HCT116 (cell line): ENCODE measurements at regions not wholly inside any gene's neighbourhood (a gene's known extent, or its start where the extent isn't known, plus 50 kb on each side); places are given as distances from the start of the nearest gene placed in this dataset.

ENCODE experiments used
- ATAC-seq: fragments of 200-7000 bp; cut with Tn5 transposase; 2 replicates; pipeline ENCODE4 v1.9.1; 2020; ENCODE audit warnings: mild to moderate bottlenecking, moderate library complexity
- BruUV-seq: library from RNA; stranded (reverse); fragments of 400-500 nt; replicated peaks from 2 replicates; lab custom pipeline; 2021; lab: Mats Ljungman, UMichigan
- CTCF ChIA-PET: fragments of 300-600 bp; sonication (Branson Sonifier 250); formaldehyde crosslinking; loops from one replicate; lab custom pipeline; 2021; ENCODE audit warnings: antibody characterized with exemption; lab: Charles Lee
- POLR2A ChIA-PET: fragments of 300-600, 350-600 bp; sonication (Branson Sonifier 250); formaldehyde crosslinking; loops from one replicate; lab custom pipeline; 2021; ENCODE audit warnings: antibody characterized with exemption; lab: Charles Lee
- RAD21 ChIA-PET, 2 experiments: fragments of 300-600 bp; sonication (Branson Sonifier 250); formaldehyde crosslinking; loops; one replicate each; lab custom pipeline; 2023; ENCODE audit warnings: low total read pairs in 2 of 2; ENCODE audit not compliant: uncharacterized antibody in 2 of 2, unreplicated experiment in 2 of 2, low non-redundant PET in 1 of 2; lab: Charles Lee
- DNase-seq: peaks from one replicate; pipeline ENCODE4 v3.0.0-alpha.2; 2010; ENCODE audit warnings: low read depth, low spot score
- H2AFZ ChIP-seq: fragments of 200-600 bp; shearing (Covaris generic), sonication (generic); 2 replicates; pipeline ENCODE4 v1.6.1; 2017; ENCODE audit warnings: low read depth, mixed run types, mixed read lengths, antibody characterized with exemption, low read length; ENCODE audit not compliant: poor library complexity, severe bottlenecking
- H3K27ac ChIP-seq: 2 replicates; pipeline ENCODE4 v1.5.1; 2012; ENCODE audit warnings: low read depth, low read length
- H3K27me3 ChIP-seq: fragments of 200-600 bp; sonication (generic); 2 replicates; pipeline ENCODE4 v1.6.1; 2016; ENCODE audit warnings: mixed run types, low read length, mixed read lengths; ENCODE audit not compliant: insufficient read depth
- H3K36me3 ChIP-seq, 2 experiments: fragments of 200-500 bp in 1 of 2; fragments of 200-600 bp in 1 of 2; sonication (Bioruptor generic) in 1 of 2; sonication (generic) in 1 of 2; 2 replicates each; pipeline versions ENCODE4 v1.5.1 to v1.6.1; 2014 to 2016; ENCODE audit warnings: low read length in 2 of 2, inconsistent platforms in 1 of 2, mixed read lengths in 1 of 2, mixed run types in 1 of 2; ENCODE audit not compliant: insufficient read depth in 2 of 2, control insufficient read depth in 1 of 2
- H3K4me1 ChIP-seq, 2 experiments: fragments of 200-600 bp in 1 of 2; sonication (generic) in 1 of 2; 2 replicates each; pipeline versions ENCODE4 v1.5.1 to v1.6.1; 2012 to 2017; ENCODE audit warnings: low read length in 2 of 2, inconsistent platforms in 1 of 2, mild to moderate bottlenecking in 1 of 2, mixed read lengths in 1 of 2, mixed run types in 1 of 2, moderate library complexity in 1 of 2; ENCODE audit not compliant: insufficient read depth in 2 of 2, control insufficient read depth in 1 of 2
- H3K4me2 ChIP-seq: fragments of 200-600 bp; sonication (generic); 2 replicates; pipeline ENCODE4 v1.6.1; 2017; ENCODE audit warnings: mixed run types, low read length, mixed read lengths
- H3K4me3 ChIP-seq, 2 experiments: fragments of 200-600 bp in 1 of 2; sonication (generic) in 1 of 2; replicated peaks in 1 of 2; 2 replicates each; pipeline ENCODE4 v1.5.1; 2011 to 2016; ENCODE audit warnings: low read length in 2 of 2, control low read depth in 1 of 2, low read depth in 1 of 2, mild to moderate bottlenecking in 1 of 2, mixed read lengths in 1 of 2, mixed run types in 1 of 2
- H3K79me2 ChIP-seq: fragments of 200-600 bp; sonication (generic); 2 replicates; pipeline ENCODE4 v1.6.1; 2017; ENCODE audit warnings: mild to moderate bottlenecking, mixed run types, low read length, moderate library complexity, mixed read lengths; ENCODE audit not compliant: insufficient read depth
- H3K9ac ChIP-seq: fragments of 200-600 bp; sonication (generic); 2 replicates; pipeline ENCODE4 v1.6.1; 2016; ENCODE audit warnings: low read length, mixed read lengths
- H3K9me2 ChIP-seq: fragments of 200-600 bp; sonication (generic), shearing (Covaris generic); 2 replicates; pipeline ENCODE4 v1.6.1; 2017; ENCODE audit warnings: mixed run types, mild to moderate bottlenecking, moderate library complexity; ENCODE audit not compliant: insufficient read depth
- H3K9me3 ChIP-seq, 2 experiments: fragments of 200-500 bp in 1 of 2; fragments of 200-600 bp in 1 of 2; sonication (Bioruptor generic) in 1 of 2; sonication (generic) in 1 of 2; 2 replicates each; pipeline ENCODE4 v1.6.1; 2014 to 2017; ENCODE audit warnings: low read length in 2 of 2, mixed read lengths in 2 of 2, inconsistent platforms in 1 of 2, low read depth in 1 of 2, mild to moderate bottlenecking in 1 of 2, mixed run types in 1 of 2, moderate library complexity in 1 of 2; ENCODE audit not compliant: control insufficient read depth in 1 of 2, insufficient read depth in 1 of 2
- H4K20me1 ChIP-seq: fragments of 200-600 bp; sonication (generic), shearing (Covaris generic); 2 replicates; pipeline ENCODE4 v1.6.1; 2017; ENCODE audit warnings: mixed run types, mild to moderate bottlenecking, moderate library complexity; ENCODE audit not compliant: insufficient read depth
- ATF3 ChIP-seq: IDR thresholded peaks from 2 replicates; pipeline ENCODE4 v1.6.1; 2012
- CEBPB ChIP-seq: IDR thresholded peaks from 2 replicates; pipeline ENCODE4 v1.6.1; 2012; ENCODE audit warnings: low read depth
- ELF1 ChIP-seq: IDR thresholded peaks from 2 replicates; pipeline ENCODE4 v1.6.1; 2012; ENCODE audit warnings: low read depth, borderline replicate concordance
- JUND ChIP-seq: IDR thresholded peaks from 2 replicates; pipeline ENCODE4 v1.6.1; 2012
- POLR2AphosphoS5 ChIP-seq: IDR thresholded peaks from 2 replicates; pipeline ENCODE4 v1.6.1; 2011; ENCODE audit warnings: mild to moderate bottlenecking, low read depth, low read length, moderate library complexity
- SIN3A ChIP-seq: IDR thresholded peaks from 2 replicates; pipeline ENCODE4 v1.6.1; 2012; ENCODE audit warnings: low read depth
- SP1 ChIP-seq: IDR thresholded peaks from 2 replicates; pipeline ENCODE4 v1.6.1; 2012; ENCODE audit warnings: low read depth
- SRF ChIP-seq: IDR thresholded peaks from 2 replicates; pipeline ENCODE4 v1.6.1; 2012; ENCODE audit warnings: low read depth
- TCF7L2 ChIP-seq: IDR thresholded peaks from 2 replicates; pipeline ENCODE4 v1.7.0; 2011; ENCODE audit warnings: borderline replicate concordance, inconsistent platforms; ENCODE audit not compliant: insufficient read depth, insufficient read length; ENCODE audit errors: extremely low read depth
- intact Hi-C: fragments of 100-400 bp; cut with micrococcal nuclease; formaldehyde crosslinking; loops from 2 replicates; pipeline ENCODE4 v1.10.0; 2022
- TF ChIP-seq, protein P1 (sequence below): IDR thresholded peaks from 2 replicates; pipeline ENCODE4 v1.6.1; 2012; ENCODE audit warnings: low read depth
- TF ChIP-seq, protein P2 (sequence below): IDR thresholded peaks from 2 replicates; pipeline ENCODE4 v1.6.1; 2011; ENCODE audit warnings: mild to moderate bottlenecking, low read length, moderate library complexity; ENCODE audit not compliant: insufficient replicate concordance; ENCODE audit errors: extremely low read depth

- Histone ChIP-seq H3K79me2 (no peaks in the 10 kb centered on the region), H3K4me2 (no peak overlapping the region), H3K27ac (no peak overlapping the region), H3K4me3 (no peak overlapping the region), H3K27me3 (no peaks in the 10 kb centered on the region), H4K20me1 (no peaks in the 10 kb centered on the region), H3K9ac (no peak overlapping the region), H3K9me2 (no peaks in the 10 kb centered on the region), H2AFZ (no peak overlapping the region), H3K4me1 (no peaks in the 10 kb centered on the region), H3K9me3 (no peaks in the 10 kb centered on the region), H3K36me3 (no peaks in the 10 kb centered on the region)
- BruUV-seq = no TSS peak
- TF ChIP-seq JUND = no peak
- no peak for TF ChIP-seq CEBPB
- no peak for TF ChIP-seq ATF3
- TF ChIP-seq TCF7L2 = no peak
- TF ChIP-seq, protein P1, sequence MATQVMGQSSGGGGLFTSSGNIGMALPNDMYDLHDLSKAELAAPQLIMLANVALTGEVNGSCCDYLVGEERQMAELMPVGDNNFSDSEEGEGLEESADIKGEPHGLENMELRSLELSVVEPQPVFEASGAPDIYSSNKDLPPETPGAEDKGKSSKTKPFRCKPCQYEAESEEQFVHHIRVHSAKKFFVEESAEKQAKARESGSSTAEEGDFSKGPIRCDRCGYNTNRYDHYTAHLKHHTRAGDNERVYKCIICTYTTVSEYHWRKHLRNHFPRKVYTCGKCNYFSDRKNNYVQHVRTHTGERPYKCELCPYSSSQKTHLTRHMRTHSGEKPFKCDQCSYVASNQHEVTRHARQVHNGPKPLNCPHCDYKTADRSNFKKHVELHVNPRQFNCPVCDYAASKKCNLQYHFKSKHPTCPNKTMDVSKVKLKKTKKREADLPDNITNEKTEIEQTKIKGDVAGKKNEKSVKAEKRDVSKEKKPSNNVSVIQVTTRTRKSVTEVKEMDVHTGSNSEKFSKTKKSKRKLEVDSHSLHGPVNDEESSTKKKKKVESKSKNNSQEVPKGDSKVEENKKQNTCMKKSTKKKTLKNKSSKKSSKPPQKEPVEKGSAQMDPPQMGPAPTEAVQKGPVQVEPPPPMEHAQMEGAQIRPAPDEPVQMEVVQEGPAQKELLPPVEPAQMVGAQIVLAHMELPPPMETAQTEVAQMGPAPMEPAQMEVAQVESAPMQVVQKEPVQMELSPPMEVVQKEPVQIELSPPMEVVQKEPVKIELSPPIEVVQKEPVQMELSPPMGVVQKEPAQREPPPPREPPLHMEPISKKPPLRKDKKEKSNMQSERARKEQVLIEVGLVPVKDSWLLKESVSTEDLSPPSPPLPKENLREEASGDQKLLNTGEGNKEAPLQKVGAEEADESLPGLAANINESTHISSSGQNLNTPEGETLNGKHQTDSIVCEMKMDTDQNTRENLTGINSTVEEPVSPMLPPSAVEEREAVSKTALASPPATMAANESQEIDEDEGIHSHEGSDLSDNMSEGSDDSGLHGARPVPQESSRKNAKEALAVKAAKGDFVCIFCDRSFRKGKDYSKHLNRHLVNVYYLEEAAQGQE = no peak
- no peak for TF ChIP-seq POLR2AphosphoS5
- no peak for TF ChIP-seq SIN3A
- no peak for TF ChIP-seq ELF1
- TF ChIP-seq, protein P2, sequence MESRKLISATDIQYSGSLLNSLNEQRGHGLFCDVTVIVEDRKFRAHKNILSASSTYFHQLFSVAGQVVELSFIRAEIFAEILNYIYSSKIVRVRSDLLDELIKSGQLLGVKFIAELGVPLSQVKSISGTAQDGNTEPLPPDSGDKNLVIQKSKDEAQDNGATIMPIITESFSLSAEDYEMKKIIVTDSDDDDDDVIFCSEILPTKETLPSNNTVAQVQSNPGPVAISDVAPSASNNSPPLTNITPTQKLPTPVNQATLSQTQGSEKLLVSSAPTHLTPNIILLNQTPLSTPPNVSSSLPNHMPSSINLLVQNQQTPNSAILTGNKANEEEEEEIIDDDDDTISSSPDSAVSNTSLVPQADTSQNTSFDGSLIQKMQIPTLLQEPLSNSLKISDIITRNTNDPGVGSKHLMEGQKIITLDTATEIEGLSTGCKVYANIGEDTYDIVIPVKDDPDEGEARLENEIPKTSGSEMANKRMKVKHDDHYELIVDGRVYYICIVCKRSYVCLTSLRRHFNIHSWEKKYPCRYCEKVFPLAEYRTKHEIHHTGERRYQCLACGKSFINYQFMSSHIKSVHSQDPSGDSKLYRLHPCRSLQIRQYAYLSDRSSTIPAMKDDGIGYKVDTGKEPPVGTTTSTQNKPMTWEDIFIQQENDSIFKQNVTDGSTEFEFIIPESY = no peak
- TF ChIP-seq SRF = no peak
- TF ChIP-seq SP1 = no peak
- DNase-seq = no peak
- ChIA-PET RAD21 (no interaction called here), POLR2A (no interaction called here), CTCF (no interaction called here)
- intact Hi-C loops = no loop called here
- ATAC-seq = no peak
These were observed 68.6 kb upstream of the FAM9A start for GRCh38 chrX:8869812-8870211.
